ENCODE measurements at regions not wholly inside any gene's neighbourhood (a gene's known extent, or its start where the extent isn't known, plus 50 kb on each side); places are given as distances from the start of the nearest gene placed in this dataset.

GRCh38 chr6:15882345-15882744 is 219.5 kb upstream of the DTNBP1 start:
- DNase-seq (no peak), ATAC-seq (replicated peaks) (no peak)
- no peak overlapping the region for H3K27ac Mint-ChIP-seq
- H3K36me3 Mint-ChIP-seq (ENCODE audit: insufficient read depth): no peaks in the 10 kb centered on the region
- H3K4me1 Mint-ChIP-seq (ENCODE audit: low read depth in 2 of 2): peaks cover 16 to 24% of the 10 kb centered on the region in 2 donors
- H3K4me3 Mint-ChIP-seq: no peak overlapping the region
- H3K27me3 Mint-ChIP-seq: no peaks in the 10 kb centered on the region
- no peaks in the 10 kb centered on the region for H3K9me3 Mint-ChIP-seq

DNA sequence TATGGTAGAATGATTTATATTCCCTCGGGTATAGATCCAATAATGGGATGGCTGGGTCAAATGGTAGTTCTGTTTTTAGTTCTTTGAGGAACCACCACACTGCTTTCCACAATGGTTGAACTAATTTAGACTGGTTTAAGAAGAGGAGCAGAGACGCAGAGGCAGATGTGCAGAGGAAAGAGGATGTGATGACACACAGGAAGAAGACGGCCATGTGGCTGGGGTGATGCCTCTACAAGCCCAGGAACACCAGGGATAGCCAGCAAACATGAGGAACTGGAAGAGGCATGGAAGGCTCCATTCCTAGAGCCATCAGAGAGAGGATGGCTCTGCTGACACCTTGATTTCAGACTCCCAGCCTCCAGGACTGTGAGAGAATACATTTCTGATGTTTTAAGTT is 218.3 kb upstream of the DTNBP1 start:
- DNase-seq: no peak
- Mint-ChIP-seq H3K36me3 (ENCODE audit: insufficient read depth) (no peaks in the 10 kb centered on the region), H3K4me1 (ENCODE audit: low read depth in 2 of 2) (peaks cover 16 to 24% of the 10 kb centered on the region in 2 donors), H3K27ac (peak overlapping the region; percentile 82 to 90), H3K4me3 (no peak overlapping the region), H3K27me3 (no peaks in the 10 kb centered on the region), H3K9me3 (no peaks in the 10 kb centered on the region)
- ATAC-seq (replicated peaks): no peak

DNA sequence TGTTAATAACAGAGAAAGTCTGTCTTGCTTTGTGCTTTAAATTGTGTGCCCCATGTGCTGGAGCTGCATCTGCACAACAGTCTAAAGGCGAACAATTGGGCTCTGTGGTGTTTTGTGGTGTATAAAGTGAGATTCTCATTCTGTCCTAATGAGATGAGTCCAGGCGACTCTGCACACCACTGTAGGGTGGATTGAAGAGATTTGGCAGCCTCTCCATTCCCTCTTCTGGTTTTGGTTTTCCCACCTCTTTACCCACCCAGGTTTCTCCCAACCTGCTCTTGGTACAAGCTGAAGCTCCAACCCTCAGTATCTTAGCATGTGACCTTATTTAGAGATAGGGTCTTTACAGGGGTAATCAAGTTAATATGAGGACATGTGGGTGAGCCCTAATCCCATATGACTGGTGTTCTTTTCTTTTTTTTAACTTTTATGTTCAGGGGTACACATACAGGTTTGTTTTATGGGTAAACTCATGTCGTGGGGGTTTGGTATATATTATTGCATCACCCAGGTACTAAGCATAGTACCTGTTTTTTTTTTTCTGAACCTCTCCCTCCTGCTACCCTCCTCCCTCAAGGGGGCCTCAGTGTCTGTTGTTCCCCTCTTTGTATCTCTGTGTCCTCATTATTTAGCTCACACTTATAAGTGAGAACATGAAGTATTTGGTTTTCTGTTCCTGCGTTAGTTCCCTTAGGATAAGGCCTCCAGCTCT is 217.6 kb upstream of the DTNBP1 start:
- H3K4me3 Mint-ChIP-seq: peak overlapping the region; percentile 39 to 56
- H3K4me1 Mint-ChIP-seq (ENCODE audit: low read depth in 2 of 2): peaks cover 16 to 24% of the 10 kb centered on the region in 2 donors
- H3K9me3 Mint-ChIP-seq: no peaks in the 10 kb centered on the region
- ATAC-seq (replicated peaks) (peak; percentile 29), DNase-seq (no peak)
- peak overlapping the region; percentile 30 to 90 for H3K27ac Mint-ChIP-seq
- H3K36me3 Mint-ChIP-seq (ENCODE audit: insufficient read depth): no peaks in the 10 kb centered on the region
- no peaks in the 10 kb centered on the region for H3K27me3 Mint-ChIP-seq

GRCh38 chr6:15879371-15880261 is 216.8 kb upstream of the DTNBP1 start:
- DNase-seq (peak; percentile 34 to 52 (median 35)), ATAC-seq (replicated peaks) (peak; percentile 85)
- peaks cover 16 to 24% of the 10 kb centered on the region in 2 donors for H3K4me1 Mint-ChIP-seq (ENCODE audit: low read depth in 2 of 2)
- no peaks in the 10 kb centered on the region for H3K27me3 Mint-ChIP-seq
- H3K27ac Mint-ChIP-seq: peak overlapping the region; percentile 30 to 90
- H3K9me3 Mint-ChIP-seq: no peaks in the 10 kb centered on the region
- H3K4me3 Mint-ChIP-seq: peak overlapping the region; percentile 39 to 56
- no peaks in the 10 kb centered on the region for H3K36me3 Mint-ChIP-seq (ENCODE audit: insufficient read depth)

GRCh38 chr6:15877231-15877630 is 214.4 kb upstream of the DTNBP1 start:
- Mint-ChIP-seq H3K27ac (no peak overlapping the region), H3K36me3 (ENCODE audit: insufficient read depth) (no peaks in the 10 kb centered on the region), H3K4me3 (no peak overlapping the region), H3K4me1 (ENCODE audit: low read depth in 2 of 2) (peaks cover 16 to 31% of the 10 kb centered on the region in 2 donors), H3K27me3 (no peaks in the 10 kb centered on the region), H3K9me3 (no peaks in the 10 kb centered on the region)
- ATAC-seq (replicated peaks) (no peak), DNase-seq (no peak)

GRCh38 chr6:15876406-15876805 is 213.6 kb upstream of the DTNBP1 start:
- Mint-ChIP-seq H3K36me3 (ENCODE audit: insufficient read depth) (no peaks in the 10 kb centered on the region), H3K4me1 (ENCODE audit: low read depth in 2 of 2) (peaks cover 13 to 33% of the 10 kb centered on the region in 2 donors), H3K27me3 (peaks cover 2 to 4% of the 10 kb centered on the region in 2 donors), H3K27ac (no peak overlapping the region), H3K9me3 (no peaks in the 10 kb centered on the region), H3K4me3 (no peak overlapping the region)
- DNase-seq (no peak), ATAC-seq (replicated peaks) (no peak)

GRCh38 chr6:15875797-15876196 is 213.0 kb upstream of the DTNBP1 start:
- Mint-ChIP-seq H3K27me3 (peaks cover 7 to 10% of the 10 kb centered on the region in 2 donors), H3K9me3 (no peaks in the 10 kb centered on the region), H3K36me3 (ENCODE audit: insufficient read depth) (no peaks in the 10 kb centered on the region), H3K4me1 (ENCODE audit: low read depth in 2 of 2) (peaks cover 10 to 29% of the 10 kb centered on the region in 2 donors), H3K27ac (no peak overlapping the region), H3K4me3 (no peak overlapping the region)
- no peak for ATAC-seq (replicated peaks)
- no peak for DNase-seq

DNA sequence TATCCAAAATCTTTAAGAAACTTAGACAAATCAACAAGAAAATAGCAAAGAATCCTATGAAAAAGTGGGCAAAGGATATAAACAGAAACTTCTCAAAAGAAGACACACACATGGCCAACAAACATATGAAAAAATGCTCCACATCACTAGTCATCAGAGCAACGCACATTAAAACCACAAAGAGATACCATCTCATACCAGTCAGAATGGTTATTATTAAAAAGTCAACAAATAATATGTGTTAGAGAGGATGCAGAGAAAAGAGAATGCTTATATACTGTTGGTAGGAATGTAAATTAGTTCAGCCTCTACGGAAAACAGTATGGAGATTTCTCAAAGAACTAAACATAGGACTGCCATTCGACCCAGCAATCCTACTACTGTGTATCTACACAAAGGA is 212.0 kb upstream of the DTNBP1 start:
- H3K9me3 Mint-ChIP-seq: no peaks in the 10 kb centered on the region
- H3K27ac Mint-ChIP-seq: no peak overlapping the region
- ATAC-seq (replicated peaks) (no peak), DNase-seq (no peak)
- H3K27me3 Mint-ChIP-seq: peaks cover 13 to 18% of the 10 kb centered on the region in 2 donors
- H3K36me3 Mint-ChIP-seq (ENCODE audit: insufficient read depth): peaks cover 2% of the 10 kb centered on the region
- H3K4me1 Mint-ChIP-seq (ENCODE audit: low read depth in 2 of 2): peaks cover 3 to 21% of the 10 kb centered on the region in 2 donors
- no peak overlapping the region for H3K4me3 Mint-ChIP-seq

- ATAC-seq (replicated peaks) (no peak), DNase-seq (no peak)
- Mint-ChIP-seq H3K4me3 (no peak overlapping the region), H3K36me3 (ENCODE audit: insufficient read depth) (peaks cover 2% of the 10 kb centered on the region), H3K27me3 (peaks cover 13 to 18% of the 10 kb centered on the region in 2 donors), H3K4me1 (ENCODE audit: low read depth in 2 of 2) (peaks cover 0 to 16% of the 10 kb centered on the region in 2 donors), H3K9me3 (no peaks in the 10 kb centered on the region), H3K27ac (no peak overlapping the region)
Measured at GRCh38 chr6:15874326-15874725, 211.5 kb upstream of the DTNBP1 start.

GRCh38 chr6:15872241-15873103 is 209.6 kb upstream of the DTNBP1 start:
- no peak for DNase-seq
- peaks cover 2% of the 10 kb centered on the region for H3K36me3 Mint-ChIP-seq (ENCODE audit: insufficient read depth)
- H3K4me3 Mint-ChIP-seq: no peak overlapping the region
- peak; percentile 22 for ATAC-seq (replicated peaks)
- peaks cover 18 to 22% of the 10 kb centered on the region in 2 donors for H3K27me3 Mint-ChIP-seq
- no peaks in the 10 kb centered on the region for H3K9me3 Mint-ChIP-seq
- H3K27ac Mint-ChIP-seq: no peak overlapping the region
- peaks cover 0 to 9% of the 10 kb centered on the region in 2 donors for H3K4me1 Mint-ChIP-seq (ENCODE audit: low read depth in 2 of 2)

- Mint-ChIP-seq H3K4me3 (no peak overlapping the region), H3K27ac (no peak overlapping the region), H3K4me1 (ENCODE audit: low read depth in 2 of 2) (peaks cover 0 to 9% of the 10 kb centered on the region in 2 donors), H3K36me3 (ENCODE audit: insufficient read depth) (peaks cover 2% of the 10 kb centered on the region), H3K9me3 (no peaks in the 10 kb centered on the region), H3K27me3 (peaks cover 18 to 22% of the 10 kb centered on the region in 2 donors)
- DNase-seq: no peak
- no peak for ATAC-seq (replicated peaks)
Measured at GRCh38 chr6:15871276-15871675, 208.4 kb upstream of the DTNBP1 start.

DNA sequence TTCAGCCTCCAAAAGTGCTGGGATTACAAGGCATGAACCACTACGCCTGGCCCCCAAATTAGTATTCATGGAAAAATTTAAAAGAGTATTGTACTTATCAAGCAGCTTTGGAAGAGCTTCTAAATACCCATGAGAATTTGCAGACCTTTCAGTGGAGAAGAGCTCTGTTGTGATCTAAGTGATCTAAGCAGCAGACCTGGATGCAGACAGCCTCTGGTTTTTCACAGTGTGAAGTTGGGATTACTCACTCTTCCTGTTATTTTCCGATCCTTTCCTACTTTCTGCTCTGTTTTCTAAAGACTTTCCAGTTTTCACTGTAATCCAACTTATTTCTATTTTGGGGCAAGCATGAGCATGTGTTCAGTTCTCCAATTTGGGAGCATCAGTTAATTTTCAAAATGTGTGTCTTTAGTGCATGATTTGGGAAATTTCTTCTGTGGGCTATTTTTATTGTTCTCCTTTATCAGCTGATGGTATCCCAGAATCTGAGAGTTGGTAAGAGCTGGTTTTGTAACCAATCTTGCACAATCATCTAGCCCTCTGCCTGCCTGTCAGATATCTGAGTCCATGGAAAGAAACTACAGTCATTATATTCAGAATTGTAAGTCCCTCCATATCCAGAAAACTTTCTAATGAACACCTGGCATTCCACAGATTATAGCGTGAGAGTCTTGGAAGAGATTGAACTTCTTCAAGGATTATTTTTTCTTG is 207.7 kb upstream of the DTNBP1 start:
- Mint-ChIP-seq H3K4me1 (ENCODE audit: low read depth in 2 of 2) (peaks cover 0 to 9% of the 10 kb centered on the region in 2 donors), H3K4me3 (no peak overlapping the region), H3K27me3 (peaks cover 22 to 25% of the 10 kb centered on the region in 2 donors), H3K9me3 (no peaks in the 10 kb centered on the region), H3K27ac (no peak overlapping the region), H3K36me3 (ENCODE audit: insufficient read depth) (peaks cover 2% of the 10 kb centered on the region)
- ATAC-seq (replicated peaks) (no peak), DNase-seq (no peak)

DNA sequence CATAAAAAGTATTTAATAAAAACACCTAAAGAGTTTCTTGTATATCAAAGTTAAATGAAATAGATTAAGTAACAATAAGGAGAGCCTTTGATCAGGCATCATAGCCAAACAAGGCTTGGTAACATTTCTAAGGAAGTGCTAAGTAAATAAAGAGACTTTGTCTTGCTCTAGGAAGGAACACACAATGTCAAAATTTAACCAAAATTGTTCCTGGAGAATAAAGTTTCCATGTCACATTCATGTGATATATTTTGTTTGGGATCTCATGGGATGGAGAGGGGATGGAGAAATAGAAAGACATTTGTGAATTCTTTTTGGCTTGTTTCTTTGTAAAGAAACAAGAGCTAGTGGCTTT is 201.9 kb upstream of the DTNBP1 start:
- no peak overlapping the region for H3K4me3 Mint-ChIP-seq
- ATAC-seq (replicated peaks) (no peak), DNase-seq (no peak)
- H3K36me3 Mint-ChIP-seq (ENCODE audit: insufficient read depth): no peaks in the 10 kb centered on the region
- no peak overlapping the region for H3K27ac Mint-ChIP-seq
- H3K4me1 Mint-ChIP-seq (ENCODE audit: low read depth in 2 of 2): no peaks in the 10 kb centered on the region
- H3K9me3 Mint-ChIP-seq: no peaks in the 10 kb centered on the region
- peaks cover 9 to 22% of the 10 kb centered on the region in 2 donors for H3K27me3 Mint-ChIP-seq
